ENCODE measurements at regions not wholly inside any gene's neighbourhood (a gene's known extent, or its start where the extent isn't known, plus 50 kb on each side); places are given as distances from the start of the nearest gene placed in this dataset.

DNA sequence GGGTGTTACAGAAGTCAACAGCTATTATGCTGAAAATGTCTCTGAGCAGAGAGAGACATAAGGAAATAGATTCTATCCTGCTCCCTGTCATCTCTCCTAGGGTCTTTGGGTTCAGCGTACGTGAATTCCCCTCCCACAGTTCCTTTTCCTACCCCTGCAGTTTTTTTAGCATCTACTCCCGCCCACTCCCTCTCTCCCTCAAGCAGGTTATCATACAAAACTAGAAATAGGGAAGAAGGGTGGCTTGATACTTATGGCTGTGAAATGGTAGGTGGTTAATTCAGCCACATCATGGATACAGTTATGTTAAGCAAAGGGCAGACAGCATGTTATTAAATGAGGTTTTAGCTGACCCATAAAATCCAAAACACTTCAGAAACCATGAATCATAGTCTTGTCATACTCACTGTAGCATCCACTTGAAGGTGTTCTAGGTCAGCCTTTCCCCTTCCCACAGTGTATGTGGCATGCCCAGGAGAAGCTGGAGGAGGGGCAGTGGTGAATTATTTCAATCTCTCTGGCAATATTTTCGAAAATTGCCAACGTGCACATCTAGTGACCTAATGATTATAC lies 236.8 kb upstream of the SERP2 start:
- TF ChIP-seq, protein P1, sequence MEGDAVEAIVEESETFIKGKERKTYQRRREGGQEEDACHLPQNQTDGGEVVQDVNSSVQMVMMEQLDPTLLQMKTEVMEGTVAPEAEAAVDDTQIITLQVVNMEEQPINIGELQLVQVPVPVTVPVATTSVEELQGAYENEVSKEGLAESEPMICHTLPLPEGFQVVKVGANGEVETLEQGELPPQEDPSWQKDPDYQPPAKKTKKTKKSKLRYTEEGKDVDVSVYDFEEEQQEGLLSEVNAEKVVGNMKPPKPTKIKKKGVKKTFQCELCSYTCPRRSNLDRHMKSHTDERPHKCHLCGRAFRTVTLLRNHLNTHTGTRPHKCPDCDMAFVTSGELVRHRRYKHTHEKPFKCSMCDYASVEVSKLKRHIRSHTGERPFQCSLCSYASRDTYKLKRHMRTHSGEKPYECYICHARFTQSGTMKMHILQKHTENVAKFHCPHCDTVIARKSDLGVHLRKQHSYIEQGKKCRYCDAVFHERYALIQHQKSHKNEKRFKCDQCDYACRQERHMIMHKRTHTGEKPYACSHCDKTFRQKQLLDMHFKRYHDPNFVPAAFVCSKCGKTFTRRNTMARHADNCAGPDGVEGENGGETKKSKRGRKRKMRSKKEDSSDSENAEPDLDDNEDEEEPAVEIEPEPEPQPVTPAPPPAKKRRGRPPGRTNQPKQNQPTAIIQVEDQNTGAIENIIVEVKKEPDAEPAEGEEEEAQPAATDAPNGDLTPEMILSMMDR (IDR thresholded peaks at IDR 0.05; ENCODE audit: low read length, missing control alignments) = no peak
- H3K4me3 ChIP-seq (replicated peaks; ENCODE audit: low read depth, low read length) = no peak overlapping the region
- DNase-seq (ENCODE audit: low read depth) = no peak

- TF ChIP-seq, protein P1 (IDR thresholded peaks at IDR 0.05; ENCODE audit: low read length, missing control alignments) = no peak
- H3K4me3 ChIP-seq (replicated peaks; ENCODE audit: low read depth, low read length) = no peak overlapping the region
- no peak for DNase-seq (ENCODE audit: low read depth)
Measured at GRCh38 chr13:44137466-44137865, 236.2 kb upstream of the SERP2 start.

GRCh38 chr13:44140146-44140545 lies 233.5 kb upstream of the SERP2 start:
- TF ChIP-seq, protein P1 (IDR thresholded peaks at IDR 0.05; ENCODE audit: low read length, missing control alignments) = no peak
- no peak overlapping the region for H3K4me3 ChIP-seq (replicated peaks; ENCODE audit: low read depth, low read length)
- DNase-seq (ENCODE audit: low read depth) = no peak

GRCh38 chr13:44140888-44141724 lies 232.5 kb upstream of the SERP2 start:
- H3K4me3 ChIP-seq (replicated peaks; ENCODE audit: low read depth, low read length) = peak overlapping the region; percentile 67
- TF ChIP-seq, protein P1 (IDR thresholded peaks at IDR 0.05; ENCODE audit: low read length, missing control alignments) = no peak
- DNase-seq (ENCODE audit: low read depth) = peak; percentile 22

DNA sequence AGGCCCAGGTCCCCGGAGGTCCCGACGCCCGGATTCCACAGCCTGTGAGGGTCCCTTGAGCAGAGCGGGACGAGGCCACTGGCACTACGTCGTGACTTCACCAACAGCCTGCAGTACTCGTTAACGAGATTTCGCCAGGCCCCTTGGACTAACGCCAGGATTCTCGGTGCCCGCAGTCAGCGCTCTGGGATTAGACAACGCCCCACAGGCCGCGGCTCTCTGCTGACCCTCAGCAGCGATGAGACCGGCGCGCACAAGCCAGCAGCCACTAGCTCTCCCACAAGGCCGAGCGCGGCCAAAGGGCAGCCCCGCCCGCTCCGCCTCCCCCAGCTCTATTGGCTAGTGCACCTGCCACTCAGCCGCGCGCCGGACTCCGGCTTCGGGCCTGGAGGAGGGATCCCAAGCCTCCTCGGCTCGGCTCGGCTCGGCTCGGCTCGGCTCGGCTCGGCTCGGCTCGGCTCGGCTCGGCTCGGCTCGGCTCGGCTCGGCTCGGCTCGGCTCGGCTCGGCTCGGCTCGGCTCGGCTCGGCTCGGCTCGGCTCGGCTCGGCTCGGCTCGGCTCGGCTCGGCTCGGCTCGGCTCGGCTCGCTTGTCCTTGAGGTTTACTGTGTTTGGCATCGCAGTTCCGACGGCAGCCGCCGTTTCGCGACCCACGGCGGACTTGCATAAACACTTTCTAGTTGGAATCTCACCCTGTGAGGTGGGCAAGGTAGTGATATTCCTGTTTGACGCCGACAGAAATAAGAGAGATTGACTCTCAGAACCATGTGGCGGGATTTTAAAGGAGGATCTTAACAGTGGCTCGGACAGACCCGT lies 231.7 kb upstream of the SERP2 start:
- TF ChIP-seq, protein P1 (IDR thresholded peaks at IDR 0.05; ENCODE audit: low read length, missing control alignments) = no peak
- DNase-seq (ENCODE audit: low read depth) = peak; percentile 96
- H3K4me3 ChIP-seq (replicated peaks; ENCODE audit: low read depth, low read length) = peak overlapping the region; percentile 67

DNA sequence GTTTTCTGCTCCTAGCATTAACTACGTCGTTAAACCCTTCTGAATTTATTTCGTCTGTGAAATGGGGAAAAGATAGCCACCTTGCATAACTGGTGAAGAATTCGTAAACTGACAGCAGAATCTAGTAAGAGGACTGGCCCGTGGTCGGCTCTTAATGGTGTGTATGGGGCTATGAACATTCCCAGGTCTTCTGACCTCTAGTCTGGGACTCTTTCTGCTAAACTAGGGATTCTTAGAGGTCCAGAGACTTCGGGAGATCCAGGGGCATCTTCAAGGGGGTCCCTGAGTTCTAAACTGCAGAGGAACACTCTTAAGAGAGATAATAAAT lies 231.1 kb upstream of the SERP2 start:
- DNase-seq (ENCODE audit: low read depth) = no peak
- TF ChIP-seq, protein P1 (IDR thresholded peaks at IDR 0.05; ENCODE audit: low read length, missing control alignments) = no peak
- H3K4me3 ChIP-seq (replicated peaks; ENCODE audit: low read depth, low read length) = peak overlapping the region; percentile 62
